ENCODE measurements at regions not wholly inside any gene's neighbourhood (a gene's known extent, or its start where the extent isn't known, plus 50 kb on each side); places are given as distances from the start of the nearest gene placed in this dataset.

- TF ChIP-seq CTCF (IDR thresholded peaks at IDR 0.05; ENCODE audit: borderline replicate concordance, extremely low read depth, low read length, poor library complexity, severe bottlenecking) (no peak), EZH2 (IDR thresholded peaks at IDR 0.05; ENCODE audit: borderline replicate concordance, low read depth, low read length, severe bottlenecking) (no peak)
- Histone ChIP-seq H3K4me2 (ENCODE audit: insufficient read depth, low read length) (no peak overlapping the region), H3K9ac (ENCODE audit: low read depth, low read length) (no peak overlapping the region), H3K79me2 (ENCODE audit: insufficient read depth, low read length) (no peaks in the 10 kb centered on the region), H3K4me3 (ENCODE audit: low read depth in 1 of 2, low read length in 2 of 2) (no peak overlapping the region), H3K27ac (ENCODE audit: low read length) (no peak overlapping the region), H3K9me3 (ENCODE audit: insufficient read depth, low read length, severe bottlenecking) (no peaks in the 10 kb centered on the region), H3K4me1 (ENCODE audit: insufficient read depth, low read length) (no peaks in the 10 kb centered on the region), H3K27me3 (ENCODE audit: insufficient read depth, low read length, poor library complexity) (no peaks in the 10 kb centered on the region), H4K20me1 (ENCODE audit: insufficient read depth, low read length) (no peaks in the 10 kb centered on the region), H2AFZ (ENCODE audit: low read depth, low read length) (no peak overlapping the region), H3K36me3 (ENCODE audit: insufficient read depth, low read length) (no peaks in the 10 kb centered on the region)
- DNase-seq (no peak), ATAC-seq (ENCODE audit: insufficient read depth, low read depth) (no peak)
These were observed 58.3 kb upstream of the WDR41 start for GRCh38 chr5:77550406-77550805.

- ATAC-seq (ENCODE audit: insufficient read depth, low read depth) (no peak), DNase-seq (no peak)
- Histone ChIP-seq H3K79me2 (ENCODE audit: insufficient read depth, low read length) (no peaks in the 10 kb centered on the region), H4K20me1 (ENCODE audit: insufficient read depth, low read length) (no peaks in the 10 kb centered on the region), H3K4me3 (ENCODE audit: low read depth in 1 of 2, low read length in 2 of 2) (no peak overlapping the region), H3K36me3 (ENCODE audit: insufficient read depth, low read length) (no peaks in the 10 kb centered on the region), H3K4me2 (ENCODE audit: insufficient read depth, low read length) (no peak overlapping the region), H3K27me3 (ENCODE audit: insufficient read depth, low read length, poor library complexity) (no peaks in the 10 kb centered on the region), H3K27ac (ENCODE audit: low read length) (no peak overlapping the region), H3K4me1 (ENCODE audit: insufficient read depth, low read length) (no peaks in the 10 kb centered on the region), H2AFZ (ENCODE audit: low read depth, low read length) (no peak overlapping the region), H3K9me3 (ENCODE audit: insufficient read depth, low read length, severe bottlenecking) (no peaks in the 10 kb centered on the region), H3K9ac (ENCODE audit: low read depth, low read length) (no peak overlapping the region)
- TF ChIP-seq EZH2 (IDR thresholded peaks at IDR 0.05; ENCODE audit: borderline replicate concordance, low read depth, low read length, severe bottlenecking) = no peak
- TF ChIP-seq CTCF (IDR thresholded peaks at IDR 0.05; ENCODE audit: borderline replicate concordance, extremely low read depth, low read length, poor library complexity, severe bottlenecking) = no peak
These were observed 53.2 kb upstream of the WDR41 start for GRCh38 chr5:77545285-77545684.

All from DND-41 (cell line).